ENCODE measurements at regions not wholly inside any gene's neighbourhood (a gene's known extent, or its start where the extent isn't known, plus 50 kb on each side); places are given as distances from the start of the nearest gene placed in this dataset.

DNA sequence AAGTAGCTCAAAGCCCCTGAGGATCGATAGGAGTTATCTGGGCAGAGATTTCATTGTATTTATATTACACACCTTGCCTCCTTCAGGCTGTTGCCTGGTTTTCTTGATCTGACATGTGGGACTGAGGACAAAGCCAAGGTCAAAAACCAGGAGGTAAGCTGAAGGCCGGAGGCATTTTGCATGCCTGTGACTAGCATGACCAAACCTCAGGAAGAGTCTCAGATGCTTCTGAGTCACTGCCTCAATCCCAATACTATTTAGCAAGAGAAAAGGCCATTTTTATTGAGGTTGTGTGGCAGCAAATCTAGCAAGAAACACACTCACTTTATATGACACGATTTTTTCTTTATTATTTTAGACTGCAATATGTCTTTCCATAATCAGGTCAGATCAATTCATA, 968.1 kb downstream of the CDH11 start:
- H3K27me3 ChIP-seq (ENCODE audit: insufficient read depth, low read depth, severe bottlenecking) = no peaks in the 10 kb centered on the region
- H3K9me3 ChIP-seq (ENCODE audit: severe bottlenecking) = peaks cover 3% of the 10 kb centered on the region
- H3K27ac ChIP-seq = peak overlapping the region; percentile 75
- TF ChIP-seq, protein P1, sequence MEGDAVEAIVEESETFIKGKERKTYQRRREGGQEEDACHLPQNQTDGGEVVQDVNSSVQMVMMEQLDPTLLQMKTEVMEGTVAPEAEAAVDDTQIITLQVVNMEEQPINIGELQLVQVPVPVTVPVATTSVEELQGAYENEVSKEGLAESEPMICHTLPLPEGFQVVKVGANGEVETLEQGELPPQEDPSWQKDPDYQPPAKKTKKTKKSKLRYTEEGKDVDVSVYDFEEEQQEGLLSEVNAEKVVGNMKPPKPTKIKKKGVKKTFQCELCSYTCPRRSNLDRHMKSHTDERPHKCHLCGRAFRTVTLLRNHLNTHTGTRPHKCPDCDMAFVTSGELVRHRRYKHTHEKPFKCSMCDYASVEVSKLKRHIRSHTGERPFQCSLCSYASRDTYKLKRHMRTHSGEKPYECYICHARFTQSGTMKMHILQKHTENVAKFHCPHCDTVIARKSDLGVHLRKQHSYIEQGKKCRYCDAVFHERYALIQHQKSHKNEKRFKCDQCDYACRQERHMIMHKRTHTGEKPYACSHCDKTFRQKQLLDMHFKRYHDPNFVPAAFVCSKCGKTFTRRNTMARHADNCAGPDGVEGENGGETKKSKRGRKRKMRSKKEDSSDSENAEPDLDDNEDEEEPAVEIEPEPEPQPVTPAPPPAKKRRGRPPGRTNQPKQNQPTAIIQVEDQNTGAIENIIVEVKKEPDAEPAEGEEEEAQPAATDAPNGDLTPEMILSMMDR (IDR thresholded peaks at IDR 0.05; ENCODE audit: low read depth, low read length) = no peak
- no peak for DNase-seq
- H3K4me3 ChIP-seq (ENCODE audit: low read depth, low read length) = no peak overlapping the region
- no peaks in the 10 kb centered on the region for H3K36me3 ChIP-seq

DNA sequence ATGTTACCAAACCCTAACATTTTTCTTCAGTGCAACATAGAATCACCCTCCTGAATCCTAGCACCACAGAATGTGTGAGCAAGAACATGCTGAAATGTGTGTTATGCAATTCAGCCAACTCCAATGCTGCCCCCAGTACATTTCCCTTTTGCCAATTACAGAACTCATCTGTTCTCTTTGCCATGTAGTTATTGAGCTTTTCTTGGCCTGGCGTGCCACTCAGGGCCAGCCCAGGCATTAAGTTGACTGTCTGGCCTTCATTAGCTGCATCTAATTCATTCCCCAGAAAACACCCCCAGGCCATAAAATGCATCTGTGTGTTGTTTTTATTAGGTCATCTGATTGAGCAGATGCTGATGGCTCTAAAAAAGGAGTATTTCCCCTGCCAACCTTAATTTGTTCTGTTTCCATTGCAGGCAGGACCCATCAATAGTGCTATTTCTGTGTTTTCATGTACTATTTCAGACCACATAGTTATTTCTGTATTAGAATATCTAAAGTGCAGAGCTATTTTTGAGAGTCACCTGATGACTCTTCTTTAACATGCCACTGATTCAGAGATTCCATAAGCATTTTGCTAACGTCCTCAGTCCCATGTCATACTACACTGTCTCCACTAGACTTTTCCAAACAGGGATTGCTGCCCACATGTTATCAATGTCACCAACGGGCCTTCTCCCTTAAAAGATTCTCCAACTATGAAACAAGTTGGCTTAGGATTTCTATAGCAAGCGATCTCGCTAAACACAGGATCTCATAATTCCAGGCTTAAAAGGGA, 969.7 kb downstream of the CDH11 start:
- peaks cover under 1% of the 10 kb centered on the region for H3K9me3 ChIP-seq (ENCODE audit: severe bottlenecking)
- H3K27me3 ChIP-seq (ENCODE audit: insufficient read depth, low read depth, severe bottlenecking) = no peaks in the 10 kb centered on the region
- DNase-seq = no peak
- H3K4me3 ChIP-seq (ENCODE audit: low read depth, low read length) = no peak overlapping the region
- H3K27ac ChIP-seq = peak overlapping the region; percentile 75
- TF ChIP-seq, protein P1 (IDR thresholded peaks at IDR 0.05; ENCODE audit: low read depth, low read length) = no peak
- no peaks in the 10 kb centered on the region for H3K36me3 ChIP-seq

DNA sequence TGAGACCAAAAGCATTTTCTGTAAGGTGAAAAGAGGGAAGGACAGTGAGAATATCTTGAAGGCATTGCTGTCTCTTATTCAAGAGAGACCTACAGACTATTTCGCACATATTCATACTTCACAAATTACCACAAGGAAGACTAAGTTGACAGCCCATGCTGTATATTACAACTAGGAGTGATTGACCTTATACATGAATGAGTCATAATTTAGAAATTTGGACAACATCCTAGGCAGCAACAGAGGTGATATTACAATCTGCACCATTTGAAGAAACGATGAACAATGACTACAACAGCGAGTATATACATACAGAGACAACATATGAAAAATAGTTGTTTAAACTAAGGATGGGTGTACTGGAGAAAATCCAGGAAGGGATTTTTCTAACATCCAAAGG, 971.7 kb downstream of the CDH11 start:
- DNase-seq = no peak
- H3K9me3 ChIP-seq (ENCODE audit: severe bottlenecking) = no peaks in the 10 kb centered on the region
- no peaks in the 10 kb centered on the region for H3K27me3 ChIP-seq (ENCODE audit: insufficient read depth, low read depth, severe bottlenecking)
- TF ChIP-seq, protein P1 (IDR thresholded peaks at IDR 0.05; ENCODE audit: low read depth, low read length) = no peak
- no peak overlapping the region for H3K4me3 ChIP-seq (ENCODE audit: low read depth, low read length)
- no peaks in the 10 kb centered on the region for H3K36me3 ChIP-seq
- H3K27ac ChIP-seq = no peak overlapping the region

DNA sequence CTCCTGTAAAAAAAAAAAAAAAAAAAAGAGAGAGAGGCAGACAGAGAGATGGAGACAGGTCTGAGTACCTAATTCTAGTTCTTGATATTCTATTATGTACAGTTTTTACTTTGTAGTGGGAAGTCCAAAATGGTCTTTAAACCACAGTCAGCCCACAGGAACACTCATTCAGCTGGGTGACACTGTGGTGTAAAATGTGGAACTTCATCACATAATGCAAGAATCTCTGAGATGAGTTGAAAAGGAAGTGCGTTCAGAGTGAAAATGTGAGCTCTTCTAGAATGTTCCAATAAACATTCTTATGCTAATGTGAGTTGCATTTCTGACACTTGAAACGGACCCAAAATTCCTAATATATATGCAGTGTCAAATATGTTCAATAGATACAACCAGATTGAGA, 972.1 kb downstream of the CDH11 start:
- Histone ChIP-seq H3K9me3 (ENCODE audit: severe bottlenecking) (no peaks in the 10 kb centered on the region), H3K4me3 (ENCODE audit: low read depth, low read length) (no peak overlapping the region), H3K36me3 (no peaks in the 10 kb centered on the region), H3K27ac (no peak overlapping the region), H3K27me3 (ENCODE audit: insufficient read depth, low read depth, severe bottlenecking) (no peaks in the 10 kb centered on the region)
- no peak for DNase-seq
- TF ChIP-seq, protein P1 (IDR thresholded peaks at IDR 0.05; ENCODE audit: low read depth, low read length) = no peak

DNA sequence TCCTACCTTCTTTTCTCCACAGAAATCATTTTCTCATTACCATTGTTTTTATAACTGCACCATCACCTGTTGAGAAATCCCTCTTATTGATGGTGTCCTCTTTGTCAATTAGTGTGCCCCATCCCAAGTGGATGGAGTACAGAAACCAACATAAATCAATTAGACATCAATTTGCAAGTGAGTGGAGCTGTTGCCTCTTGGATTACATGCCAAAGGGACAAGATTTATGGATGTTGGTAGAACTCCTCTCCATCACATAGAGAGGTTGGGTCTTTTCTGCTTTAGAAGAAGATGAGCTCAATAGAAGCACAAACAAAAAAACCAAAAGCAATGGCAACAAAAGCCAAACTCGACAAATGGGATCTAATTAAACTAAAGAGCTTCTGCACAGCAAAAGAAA, 973.5 kb downstream of the CDH11 start:
- Histone ChIP-seq H3K9me3 (ENCODE audit: severe bottlenecking) (no peaks in the 10 kb centered on the region), H3K27me3 (ENCODE audit: insufficient read depth, low read depth, severe bottlenecking) (no peaks in the 10 kb centered on the region), H3K27ac (no peak overlapping the region), H3K36me3 (no peaks in the 10 kb centered on the region), H3K4me3 (ENCODE audit: low read depth, low read length) (no peak overlapping the region)
- TF ChIP-seq, protein P1 (IDR thresholded peaks at IDR 0.05; ENCODE audit: low read depth, low read length) = no peak
- DNase-seq = no peak

DNA sequence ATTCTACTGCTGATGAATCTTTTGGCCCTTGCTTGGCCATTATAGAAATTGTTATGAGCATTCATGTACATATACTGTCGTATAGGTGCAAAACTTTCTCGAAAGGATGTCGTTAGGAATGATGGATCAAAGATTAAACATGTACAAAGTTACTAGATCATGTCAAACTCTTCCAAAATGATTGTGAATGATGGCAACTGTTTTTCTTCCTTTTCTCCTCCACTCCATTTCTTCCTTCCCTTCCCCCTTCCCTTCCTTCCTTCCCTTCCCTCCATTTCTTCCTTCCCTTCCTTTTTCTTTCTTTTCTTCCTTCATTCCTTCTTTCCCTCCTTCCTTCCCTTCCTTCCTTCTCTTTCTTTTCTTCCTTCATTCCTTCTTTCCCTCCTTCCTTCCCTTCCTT, 973.9 kb downstream of the CDH11 start:
- no peaks in the 10 kb centered on the region for H3K9me3 ChIP-seq (ENCODE audit: severe bottlenecking)
- DNase-seq = no peak
- no peaks in the 10 kb centered on the region for H3K36me3 ChIP-seq
- TF ChIP-seq, protein P1 (IDR thresholded peaks at IDR 0.05; ENCODE audit: low read depth, low read length) = no peak
- no peak overlapping the region for H3K4me3 ChIP-seq (ENCODE audit: low read depth, low read length)
- no peak overlapping the region for H3K27ac ChIP-seq
- H3K27me3 ChIP-seq (ENCODE audit: insufficient read depth, low read depth, severe bottlenecking) = no peaks in the 10 kb centered on the region
